Stomach smooth muscle (tissue), 2 donors: ENCODE measurements at regions not wholly inside any gene's neighbourhood (a gene's known extent, or its start where the extent isn't known, plus 50 kb on each side); places are given as distances from the start of the nearest gene placed in this dataset.

Experiments used
- H3K27ac ChIP-seq: one replicate; pipeline ENCODE4 v1.7.0; 2013; ENCODE audit warnings: mild to moderate bottlenecking, low read length, inconsistent platforms
- H3K27me3 ChIP-seq, 2 donors: one replicate each; pipeline ENCODE4 v1.7.0; 2013; ENCODE audit warnings: low read length in 2 of 2; ENCODE audit not compliant: insufficient read depth in 2 of 2, control insufficient read depth in 1 of 2
- H3K36me3 ChIP-seq, 2 donors: one replicate each; pipeline ENCODE4 v1.7.0; 2013; ENCODE audit warnings: low read length in 2 of 2; ENCODE audit not compliant: control insufficient read depth in 2 of 2, insufficient read depth in 2 of 2
- H3K4me1 ChIP-seq: one replicate; pipeline ENCODE4 v1.7.0; 2013; ENCODE audit warnings: low read length; ENCODE audit not compliant: control insufficient read depth, insufficient read depth
- H3K4me3 ChIP-seq, 2 donors: one replicate each; pipeline ENCODE4 v1.7.0; 2013; ENCODE audit warnings: low read length in 2 of 2
- H3K9ac ChIP-seq, 2 donors: one replicate each; pipeline ENCODE4 v1.7.0; 2013; ENCODE audit warnings: low read length in 2 of 2, mild to moderate bottlenecking in 1 of 2
- H3K9me3 ChIP-seq, 2 donors: one replicate each; pipeline ENCODE4 v1.7.0; 2013; ENCODE audit warnings: low read length in 2 of 2; ENCODE audit not compliant: control insufficient read depth in 2 of 2
- donor health status: healthy.
- donor health status: Pancreatic carcinoma.

DNA sequence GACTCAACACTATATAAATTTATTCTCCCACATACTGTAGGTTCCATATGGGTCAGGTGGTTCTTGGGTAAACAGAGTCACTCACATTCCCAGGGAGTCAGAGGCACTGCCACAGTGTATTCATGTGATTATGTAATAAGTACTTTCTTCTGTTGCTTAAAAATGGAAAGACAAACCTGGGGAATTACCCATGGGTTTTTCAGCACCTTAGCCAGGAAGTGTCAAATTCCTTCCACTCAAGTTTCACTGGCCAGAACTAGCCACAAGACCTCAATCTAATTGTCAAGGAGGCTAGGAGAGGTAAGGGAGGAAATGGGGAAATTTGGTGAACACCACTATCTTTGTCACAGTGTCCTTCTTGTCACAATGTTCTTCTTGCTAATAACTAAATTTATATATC is 333.2 kb upstream of the MDGA2 start:
- H3K36me3 ChIP-seq: no peaks in the 10 kb centered on the region
- no peak overlapping the region for H3K4me3 ChIP-seq
- no peaks in the 10 kb centered on the region for H3K27me3 ChIP-seq
- H3K27ac ChIP-seq: no peak overlapping the region
- no peak overlapping the region for H3K9ac ChIP-seq
- no peaks in the 10 kb centered on the region for H3K9me3 ChIP-seq
- H3K4me1 ChIP-seq: no peaks in the 10 kb centered on the region

DNA sequence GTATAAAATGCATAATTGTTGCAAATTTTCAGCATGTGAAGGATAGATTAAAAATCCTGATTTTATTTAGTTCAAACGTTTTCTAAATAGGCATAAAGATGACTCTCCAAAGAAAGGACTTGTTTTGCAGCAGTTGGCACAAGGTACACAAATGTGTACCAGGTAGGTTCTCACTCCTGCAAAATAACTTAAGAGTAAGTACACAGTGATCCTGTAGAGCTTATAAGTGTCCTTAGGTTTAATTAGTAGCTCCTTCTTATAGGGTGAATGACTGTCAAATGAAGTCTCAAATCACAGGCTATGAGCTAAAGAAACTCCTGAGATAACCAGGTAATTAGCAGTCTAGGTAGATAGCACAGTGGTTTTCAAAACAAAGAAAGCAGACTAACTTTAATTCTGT is 330.6 kb upstream of the MDGA2 start:
- H3K4me1 ChIP-seq: no peaks in the 10 kb centered on the region
- no peaks in the 10 kb centered on the region for H3K27me3 ChIP-seq
- H3K27ac ChIP-seq: no peak overlapping the region
- no peaks in the 10 kb centered on the region for H3K36me3 ChIP-seq
- no peak overlapping the region for H3K4me3 ChIP-seq
- no peak overlapping the region for H3K9ac ChIP-seq
- no peaks in the 10 kb centered on the region for H3K9me3 ChIP-seq

DNA sequence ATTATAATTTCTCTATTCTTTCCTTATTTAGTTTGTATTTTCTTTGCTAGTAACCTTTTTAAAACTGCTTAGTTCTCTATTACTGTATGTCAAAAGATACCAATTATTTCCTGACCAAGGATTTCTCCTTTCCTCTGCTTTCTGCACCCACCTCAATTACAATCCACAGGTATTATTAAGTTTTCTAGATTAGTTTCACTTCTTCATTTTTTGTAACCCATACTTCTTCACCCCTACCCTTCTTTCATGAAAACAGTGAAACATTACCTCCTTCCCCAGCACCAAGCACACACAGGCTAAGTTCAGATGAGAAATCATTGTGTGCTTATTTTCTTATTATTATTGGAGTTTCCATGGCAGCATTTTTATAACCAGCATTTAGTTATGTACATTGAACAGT is 318.5 kb upstream of the MDGA2 start:
- H3K36me3 ChIP-seq: no peaks in the 10 kb centered on the region
- H3K9ac ChIP-seq: no peak overlapping the region
- no peaks in the 10 kb centered on the region for H3K27me3 ChIP-seq
- no peaks in the 10 kb centered on the region for H3K9me3 ChIP-seq
- H3K4me1 ChIP-seq: no peaks in the 10 kb centered on the region
- no peak overlapping the region for H3K4me3 ChIP-seq
- H3K27ac ChIP-seq: no peak overlapping the region

DNA sequence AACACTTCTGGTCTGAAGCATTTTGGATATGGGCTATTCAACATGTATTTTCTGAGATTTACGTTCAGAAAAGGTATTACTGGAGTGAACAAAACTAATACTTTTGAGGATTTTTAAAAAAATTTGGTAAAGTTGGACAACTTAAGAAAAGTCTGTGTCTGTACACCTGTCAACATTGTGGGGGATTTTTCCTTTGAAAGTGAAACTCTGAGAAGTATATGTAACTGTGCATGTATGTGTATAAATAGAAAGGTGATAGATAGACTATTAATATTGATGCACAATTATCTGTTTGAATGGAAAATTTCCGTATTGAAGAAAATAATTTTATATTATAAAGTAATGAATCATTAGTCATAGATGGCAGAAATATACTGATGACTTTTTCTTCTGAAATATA is 312.8 kb upstream of the MDGA2 start:
- H3K27ac ChIP-seq: no peak overlapping the region
- no peak overlapping the region for H3K4me3 ChIP-seq
- H3K9me3 ChIP-seq: no peaks in the 10 kb centered on the region
- no peaks in the 10 kb centered on the region for H3K36me3 ChIP-seq
- no peak overlapping the region for H3K9ac ChIP-seq
- no peaks in the 10 kb centered on the region for H3K27me3 ChIP-seq
- no peaks in the 10 kb centered on the region for H3K4me1 ChIP-seq

DNA sequence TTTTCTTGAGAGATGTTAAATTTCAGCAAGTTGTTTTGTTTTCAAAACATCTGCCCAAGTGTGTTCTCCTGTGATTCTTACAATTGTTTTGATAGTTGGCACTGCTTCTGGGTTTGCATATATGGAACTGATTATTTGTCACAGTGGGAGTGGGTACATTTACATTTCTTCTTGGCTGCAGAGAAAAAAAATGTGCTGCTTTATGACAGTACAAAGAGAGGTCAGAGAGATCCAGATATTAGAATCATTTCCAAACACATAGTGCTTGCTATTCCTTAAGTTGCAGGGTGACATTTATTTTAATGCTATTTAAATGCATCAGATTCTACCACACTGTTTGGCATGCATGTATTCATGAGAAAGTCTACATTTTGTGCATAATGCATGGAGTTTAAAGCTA is 303.5 kb upstream of the MDGA2 start:
- Histone ChIP-seq H3K36me3 (no peaks in the 10 kb centered on the region), H3K27ac (no peak overlapping the region), H3K9ac (no peak overlapping the region), H3K9me3 (no peaks in the 10 kb centered on the region), H3K4me3 (no peak overlapping the region), H3K4me1 (no peaks in the 10 kb centered on the region), H3K27me3 (no peaks in the 10 kb centered on the region)

DNA sequence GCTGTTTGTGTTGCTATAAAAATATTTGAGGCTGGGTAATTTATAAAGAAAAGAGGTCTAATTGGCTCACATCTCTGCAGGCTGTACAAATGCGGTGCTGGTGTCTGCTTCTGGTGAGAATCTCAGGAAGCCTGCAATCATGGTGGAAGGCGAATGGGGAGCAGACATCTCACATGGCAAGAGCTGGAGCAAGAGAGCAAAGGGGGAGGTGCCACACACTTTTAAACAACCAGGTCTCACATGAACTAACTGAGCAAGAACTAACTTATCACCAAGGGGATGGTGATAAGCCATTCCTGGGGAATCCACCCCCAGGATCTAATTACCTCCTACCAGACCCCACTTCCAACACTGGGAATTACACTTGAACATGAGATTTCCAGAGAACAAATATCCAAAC is 300.7 kb upstream of the MDGA2 start:
- Histone ChIP-seq H3K4me1 (no peaks in the 10 kb centered on the region), H3K27me3 (no peaks in the 10 kb centered on the region), H3K36me3 (no peaks in the 10 kb centered on the region), H3K27ac (no peak overlapping the region), H3K4me3 (no peak overlapping the region), H3K9me3 (no peaks in the 10 kb centered on the region), H3K9ac (no peak overlapping the region)

DNA sequence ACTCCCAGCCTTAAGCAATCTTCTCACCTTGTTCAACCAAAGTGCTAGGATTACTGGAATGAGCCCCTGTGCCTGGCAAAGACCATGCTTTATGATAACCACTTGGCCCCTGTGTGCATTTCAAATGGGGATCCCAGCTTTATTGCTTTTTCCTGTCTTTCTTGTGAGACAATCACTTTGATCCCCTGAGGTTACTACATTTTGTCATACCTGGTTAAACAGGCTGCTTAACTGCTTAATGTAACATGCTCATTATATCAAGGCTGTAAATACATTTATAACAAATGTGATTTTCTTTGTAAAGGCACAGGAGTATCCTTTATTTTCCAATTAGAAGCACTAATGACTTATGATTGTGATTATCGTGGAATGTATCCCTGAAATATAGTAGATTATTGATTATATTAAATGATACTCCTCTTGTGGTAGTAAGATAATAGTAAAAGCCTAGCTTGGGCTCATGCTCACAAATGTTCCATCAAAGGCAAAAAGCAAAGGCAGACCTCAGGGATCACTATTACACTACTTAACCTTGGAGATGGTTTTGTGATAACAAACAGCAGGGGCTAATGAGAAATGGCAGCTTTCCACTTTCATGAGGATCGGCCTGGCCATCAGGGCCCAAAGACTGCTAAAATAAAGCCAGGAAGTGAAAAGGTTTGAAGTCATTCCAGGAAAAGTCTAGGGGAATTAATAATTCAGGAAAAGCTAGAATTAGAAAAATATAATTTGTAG is 290.8 kb upstream of the MDGA2 start:
- Histone ChIP-seq H3K27me3 (no peaks in the 10 kb centered on the region), H3K9ac (no peak overlapping the region), H3K36me3 (no peaks in the 10 kb centered on the region), H3K9me3 (no peaks in the 10 kb centered on the region), H3K4me1 (no peaks in the 10 kb centered on the region), H3K4me3 (no peak overlapping the region), H3K27ac (no peak overlapping the region)

DNA sequence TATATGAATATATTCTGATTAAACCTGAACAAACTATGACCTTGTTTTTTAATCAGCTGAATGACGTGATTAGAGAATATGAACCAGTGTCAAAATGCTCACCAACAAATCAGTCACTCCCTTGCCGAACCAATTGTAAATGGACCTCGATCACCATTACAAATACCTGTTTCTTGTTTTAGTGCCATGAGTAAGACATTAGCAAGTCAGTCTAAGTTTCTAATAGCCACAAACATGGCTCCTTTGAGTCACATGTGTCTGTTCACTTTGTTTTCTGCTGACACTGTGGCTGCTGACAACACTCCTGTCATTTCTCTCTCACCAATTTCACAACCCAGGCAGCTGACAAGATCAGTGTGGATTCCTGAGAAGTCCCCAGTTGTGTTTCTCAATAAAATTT is 286.2 kb upstream of the MDGA2 start:
- no peaks in the 10 kb centered on the region for H3K27me3 ChIP-seq
- no peak overlapping the region for H3K4me3 ChIP-seq
- H3K36me3 ChIP-seq: no peaks in the 10 kb centered on the region
- H3K9me3 ChIP-seq: no peaks in the 10 kb centered on the region
- no peaks in the 10 kb centered on the region for H3K4me1 ChIP-seq
- no peak overlapping the region for H3K9ac ChIP-seq
- H3K27ac ChIP-seq: no peak overlapping the region

DNA sequence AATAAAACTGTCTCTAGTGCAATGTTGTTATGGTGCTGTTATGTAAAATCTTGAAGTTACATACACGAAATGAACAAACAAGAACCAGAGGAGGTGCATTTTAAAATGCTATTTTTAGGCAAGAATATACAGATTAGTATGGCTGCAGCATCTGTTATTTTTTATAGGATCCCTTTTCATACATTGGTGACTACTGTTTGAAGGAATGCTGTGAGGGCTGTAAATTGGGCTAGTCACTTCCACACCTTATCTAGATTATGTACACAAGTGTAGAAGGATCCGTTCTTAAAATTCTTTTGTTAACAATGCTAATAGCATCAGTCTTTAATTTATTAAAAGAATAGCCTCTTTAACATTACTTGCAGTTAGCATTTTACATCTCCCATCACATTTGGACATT is 284.3 kb upstream of the MDGA2 start:
- no peaks in the 10 kb centered on the region for H3K27me3 ChIP-seq
- H3K9ac ChIP-seq: no peak overlapping the region
- H3K36me3 ChIP-seq: no peaks in the 10 kb centered on the region
- H3K4me1 ChIP-seq: no peaks in the 10 kb centered on the region
- H3K27ac ChIP-seq: no peak overlapping the region
- H3K4me3 ChIP-seq: no peak overlapping the region
- no peaks in the 10 kb centered on the region for H3K9me3 ChIP-seq

DNA sequence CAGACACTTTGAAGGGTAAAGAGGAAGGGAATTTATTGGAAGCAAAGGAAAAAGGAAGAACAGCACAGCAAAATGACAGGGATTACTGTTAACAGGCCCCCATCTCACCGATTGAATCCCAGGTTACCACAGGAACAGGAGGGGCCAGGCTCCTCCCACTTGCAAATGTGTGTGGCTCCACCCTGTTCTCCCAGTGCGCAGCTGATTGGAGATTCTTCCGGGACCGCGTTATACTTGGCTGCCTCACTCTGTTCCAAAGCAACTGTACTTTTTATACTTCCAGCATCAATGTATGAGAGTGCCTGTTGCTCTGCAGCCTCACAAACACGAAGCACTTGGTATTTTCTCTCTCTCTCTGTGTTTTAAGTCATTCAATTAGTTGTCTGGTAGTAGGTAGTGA is 273.6 kb upstream of the MDGA2 start:
- H3K9me3 ChIP-seq: no peaks in the 10 kb centered on the region
- H3K36me3 ChIP-seq: no peaks in the 10 kb centered on the region
- H3K4me1 ChIP-seq: no peaks in the 10 kb centered on the region
- H3K4me3 ChIP-seq: no peak overlapping the region
- no peak overlapping the region for H3K27ac ChIP-seq
- no peaks in the 10 kb centered on the region for H3K27me3 ChIP-seq
- H3K9ac ChIP-seq: no peak overlapping the region

DNA sequence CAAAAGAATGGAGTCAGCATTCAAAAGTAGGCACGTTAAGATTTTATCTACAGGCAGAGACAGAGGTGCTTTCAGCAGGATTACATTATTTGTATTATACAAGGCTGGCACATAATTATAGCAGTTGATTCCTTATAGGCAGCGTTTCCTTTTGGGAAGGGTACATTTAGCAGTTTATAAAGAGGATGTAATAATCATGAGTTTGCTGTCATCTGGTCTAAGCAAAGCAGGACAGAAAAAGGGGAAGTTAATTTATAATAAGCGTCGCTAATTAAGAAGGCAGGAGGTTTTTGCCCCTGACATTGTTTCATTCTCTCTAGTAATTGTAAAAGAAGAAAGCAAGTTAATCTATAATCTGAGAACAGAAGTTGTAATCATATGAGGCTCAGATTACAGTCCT is 259.9 kb upstream of the MDGA2 start:
- Histone ChIP-seq H3K9ac (no peak overlapping the region), H3K36me3 (no peaks in the 10 kb centered on the region), H3K27me3 (no peaks in the 10 kb centered on the region), H3K27ac (no peak overlapping the region), H3K4me1 (no peaks in the 10 kb centered on the region), H3K9me3 (no peaks in the 10 kb centered on the region), H3K4me3 (no peak overlapping the region)
